ENCODE measurements at regions not wholly inside any gene's neighbourhood (a gene's known extent, or its start where the extent isn't known, plus 50 kb on each side); places are given as distances from the start of the nearest gene placed in this dataset.

GRCh38 chr10:128779416-128779815 is 653.2 kb upstream of the MKI67 start:
- no peak overlapping the region for H3K4me3 ChIP-seq
- H3K36me3 ChIP-seq (ENCODE audit: control insufficient read depth in 4 of 4, insufficient read depth in 4 of 4, low read length in 4 of 4), result no peaks in the 10 kb centered on the region
- DNase-seq, result peak in 1 of 3 donors; percentile 20
- H3K4me1 ChIP-seq (ENCODE audit: control insufficient read depth in 5 of 5, insufficient read depth in 5 of 5, low read length in 5 of 5), result no peaks in the 10 kb centered on the region
- H3K9me3 ChIP-seq (ENCODE audit: control insufficient read depth in 4 of 4, insufficient read depth in 3 of 4, low read length in 3 of 4), result peaks cover 0 to 1% (median 0%) of the 10 kb centered on the region in 4 donors
- no peak overlapping the region for H3K9ac ChIP-seq (ENCODE audit: insufficient read depth in 1 of 2, low read length in 2 of 2)
- 92 to 93% methylated on average over 15 of the region's 15 CpGs for WGBS, 2 donors
- no peak overlapping the region for H3K27ac ChIP-seq (ENCODE audit: low read depth in 1 of 2, low read length in 1 of 2)
- no peak for TF ChIP-seq CTCF (IDR thresholded peaks at IDR 0.05; ENCODE audit: control extremely low read depth, extremely low read depth)
- no peak for ATAC-seq (ENCODE audit: insufficient read depth, low FRiP score)
- peaks cover 0 to 2% (median 0%) of the 10 kb centered on the region in 3 donors for H3K27me3 ChIP-seq (ENCODE audit: control insufficient read depth in 3 of 3, insufficient read depth in 3 of 3, low read length in 2 of 3)

GRCh38 chr10:128780156-128780761 is 654.0 kb upstream of the MKI67 start:
- TF ChIP-seq CTCF (IDR thresholded peaks at IDR 0.05; ENCODE audit: control extremely low read depth, extremely low read depth), result no peak
- Histone ChIP-seq H3K27ac (ENCODE audit: low read depth in 1 of 2, low read length in 1 of 2) (no peak overlapping the region), H3K9me3 (ENCODE audit: control insufficient read depth in 4 of 4, insufficient read depth in 3 of 4, low read length in 3 of 4) (peaks cover 0 to 1% (median 0%) of the 10 kb centered on the region in 4 donors), H3K36me3 (ENCODE audit: control insufficient read depth in 4 of 4, insufficient read depth in 4 of 4, low read length in 4 of 4) (no peaks in the 10 kb centered on the region), H3K27me3 (ENCODE audit: control insufficient read depth in 3 of 3, insufficient read depth in 3 of 3, low read length in 2 of 3) (peaks cover 0 to 2% (median 0%) of the 10 kb centered on the region in 3 donors), H3K4me1 (ENCODE audit: control insufficient read depth in 5 of 5, insufficient read depth in 5 of 5, low read length in 5 of 5) (no peaks in the 10 kb centered on the region), H3K4me3 (no peak overlapping the region), H3K9ac (ENCODE audit: insufficient read depth in 1 of 2, low read length in 2 of 2) (no peak overlapping the region)
- DNase-seq, result no peak
- 85 to 94% methylated on average over 9 of the region's 9 CpGs for WGBS, 2 donors
- no peak for ATAC-seq (ENCODE audit: insufficient read depth, low FRiP score)

- peaks cover 0 to 2% (median 0%) of the 10 kb centered on the region in 3 donors for H3K27me3 ChIP-seq (ENCODE audit: control insufficient read depth in 3 of 3, insufficient read depth in 3 of 3, low read length in 2 of 3)
- WGBS, 2 donors, result 72 to 93% methylated on average over 3 of the region's 3 CpGs
These were observed 655.4 kb upstream of the MKI67 start for GRCh38 chr10:128781637-128782036.

More at GRCh38 chr10:128781637-128782036, 655.4 kb upstream of the MKI67 start:
- Histone ChIP-seq H3K36me3 (ENCODE audit: control insufficient read depth in 4 of 4, insufficient read depth in 4 of 4, low read length in 4 of 4) (no peaks in the 10 kb centered on the region), H3K4me1 (ENCODE audit: control insufficient read depth in 5 of 5, insufficient read depth in 5 of 5, low read length in 5 of 5) (no peaks in the 10 kb centered on the region), H3K4me3 (no peak overlapping the region), H3K27ac (ENCODE audit: low read depth in 1 of 2, low read length in 1 of 2) (no peak overlapping the region), H3K9ac (ENCODE audit: insufficient read depth in 1 of 2, low read length in 2 of 2) (no peak overlapping the region), H3K9me3 (ENCODE audit: control insufficient read depth in 4 of 4, insufficient read depth in 3 of 4, low read length in 3 of 4) (no peaks in the 10 kb centered on the region)
- TF ChIP-seq CTCF (IDR thresholded peaks at IDR 0.05; ENCODE audit: control extremely low read depth, extremely low read depth), result no peak
- DNase-seq, result no peak
- no peak for ATAC-seq (ENCODE audit: insufficient read depth, low FRiP score)

Data from lung (tissue), 11 donors.